H9 (cell line): ENCODE measurements at regions not wholly inside any gene's neighbourhood (a gene's known extent, or its start where the extent isn't known, plus 50 kb on each side); places are given as distances from the start of the nearest gene placed in this dataset.
"Not testable (repeated sequence)": the region's sequence is repeated elsewhere in the genome, so short reads cannot be mapped to it uniquely, and the experiment has no call there.

Experiments
- DNase-seq: peaks from one replicate; pipeline ENCODE4 v3.0.0-alpha.2; 2017
- H2AFZ ChIP-seq: one replicate; pipeline ENCODE4 v1.6.1; 2013; ENCODE audit warnings: mild to moderate bottlenecking, low read length, control low read depth, moderate library complexity
- H2AK5ac ChIP-seq: 2 replicates; pipeline ENCODE4 v1.6.1; 2013; ENCODE audit warnings: low read length, control low read depth, mixed read lengths; ENCODE audit not compliant: insufficient read length
- H2BK120ac ChIP-seq: one replicate; pipeline ENCODE4 v1.6.1; 2013; ENCODE audit warnings: low read depth, mild to moderate bottlenecking, low read length, control low read depth, inconsistent platforms; ENCODE audit not compliant: poor library complexity, severe bottlenecking
- H2BK12ac ChIP-seq: 2 replicates; pipeline ENCODE4 v1.6.1; 2013; ENCODE audit warnings: low read length, control low read depth, mixed read lengths, low read depth; ENCODE audit not compliant: insufficient read length
- H2BK15ac ChIP-seq: 2 replicates; pipeline ENCODE4 v1.6.1; 2013; ENCODE audit warnings: low read depth, low read length, control low read depth
- H2BK20ac ChIP-seq: one replicate; pipeline ENCODE4 v1.6.1; 2013; ENCODE audit warnings: low read depth, mild to moderate bottlenecking, low read length, control low read depth, inconsistent platforms; ENCODE audit not compliant: poor library complexity, severe bottlenecking
- H2BK5ac ChIP-seq: 2 replicates; pipeline ENCODE4 v1.6.1; 2013; ENCODE audit warnings: low read length, control low read depth, mixed read lengths; ENCODE audit not compliant: insufficient read length
- H3K14ac ChIP-seq: 2 replicates; pipeline ENCODE4 v1.6.1; 2013; ENCODE audit warnings: low read length, control low read depth; ENCODE audit not compliant: insufficient read depth
- H3K18ac ChIP-seq: 2 replicates; pipeline ENCODE4 v1.6.1; 2013; ENCODE audit warnings: low read depth, mild to moderate bottlenecking, mixed read lengths, low read length, control low read depth; ENCODE audit not compliant: insufficient read length
- H3K23ac ChIP-seq: 2 replicates; pipeline ENCODE4 v1.6.1; 2013; ENCODE audit warnings: low read length, control low read depth, mixed read lengths, low read depth; ENCODE audit not compliant: insufficient read length
- H3K23me2 ChIP-seq: 2 replicates; pipeline ENCODE4 v1.6.1; 2013; ENCODE audit warnings: low read depth, mild to moderate bottlenecking, mixed read lengths, low read length, control low read depth; ENCODE audit not compliant: insufficient read length, poor library complexity, severe bottlenecking
- H3K27ac ChIP-seq: 2 replicates; pipeline ENCODE4 v1.5.1; 2013; ENCODE audit warnings: low read length, control low read depth, mixed read lengths, low read depth; ENCODE audit not compliant: insufficient read length
- H3K27me3 ChIP-seq: 2 replicates; pipeline ENCODE4 v1.6.1; 2013; ENCODE audit warnings: low read length, control low read depth, inconsistent platforms; ENCODE audit not compliant: insufficient read depth
- H3K4ac ChIP-seq: 2 replicates; pipeline ENCODE4 v1.6.1; 2013; ENCODE audit warnings: low read depth, mild to moderate bottlenecking, control low read depth, inconsistent platforms, low read length, moderate library complexity
- H3K4me1 ChIP-seq: 2 replicates; pipeline ENCODE4 v1.6.1; 2013; ENCODE audit warnings: low read length, control low read depth, inconsistent platforms; ENCODE audit not compliant: insufficient read depth
- H3K4me2 ChIP-seq: 2 replicates; pipeline ENCODE4 v1.6.1; 2013; ENCODE audit warnings: low read length, control low read depth, mixed read lengths; ENCODE audit not compliant: insufficient read length, insufficient read depth
- H3K56ac ChIP-seq: 2 replicates; pipeline ENCODE4 v1.6.1; 2013; ENCODE audit warnings: low read depth, mild to moderate bottlenecking, mixed read lengths, low read length, control low read depth; ENCODE audit not compliant: insufficient read length
- H3K79me1 ChIP-seq: 2 replicates; pipeline ENCODE4 v1.6.1; 2013; ENCODE audit warnings: low read depth, mild to moderate bottlenecking, moderate library complexity, low read length, control low read depth, inconsistent platforms; ENCODE audit not compliant: insufficient read depth, poor library complexity, severe bottlenecking
- H3K79me2 ChIP-seq: 2 replicates; pipeline ENCODE4 v1.6.1; 2013; ENCODE audit warnings: low read length, control low read depth, inconsistent platforms; ENCODE audit not compliant: insufficient read depth
- H3K9ac ChIP-seq: 2 replicates; pipeline ENCODE4 v1.6.1; 2013; ENCODE audit warnings: low read length, control low read depth, mixed read lengths; ENCODE audit not compliant: insufficient read length; ENCODE audit errors: extremely low read depth
- H3K9me3 ChIP-seq: one replicate; pipeline ENCODE4 v1.6.1; 2013; ENCODE audit warnings: low read depth, low read length, inconsistent platforms; ENCODE audit not compliant: control insufficient read depth
- H3T11ph ChIP-seq: one replicate; pipeline ENCODE4 v1.6.1; 2013; ENCODE audit warnings: mild to moderate bottlenecking, low read length, control low read depth, inconsistent platforms
- H4K20me1 ChIP-seq: one replicate; pipeline ENCODE4 v1.6.1; 2013; ENCODE audit not compliant: control insufficient read depth, insufficient read length, insufficient read depth
- H4K5ac ChIP-seq: 2 replicates; pipeline ENCODE4 v1.6.1; 2013; ENCODE audit warnings: low read depth, mild to moderate bottlenecking, mixed read lengths, low read length, control low read depth; ENCODE audit not compliant: insufficient read length
- H4K8ac ChIP-seq: replicated peaks from 2 replicates; pipeline ENCODE4 v1.6.1; 2013; ENCODE audit warnings: low read length, control low read depth, mixed read lengths, low read depth; ENCODE audit not compliant: insufficient read length
- H4K91ac ChIP-seq: 2 replicates; pipeline ENCODE4 v1.6.1; 2013; ENCODE audit warnings: low read depth, mild to moderate bottlenecking, moderate library complexity, mixed read lengths, low read length, control low read depth; ENCODE audit not compliant: insufficient read length
- H3K27ac Mint-ChIP-seq, 3 experiments: 2 replicates in 2 of 3; 3 replicates in 1 of 3; pipeline ENCODE4 v1.8.0; 2020 to 2021; ENCODE audit warnings: mixed read lengths in 3 of 3, mild to moderate bottlenecking in 1 of 3, moderate library complexity in 1 of 3
- H3K27me3 Mint-ChIP-seq: 2 replicates; pipeline ENCODE4 v1.8.0; 2021; ENCODE audit warnings: low read depth, mild to moderate bottlenecking, moderate library complexity, mixed read lengths
- H3K36me3 Mint-ChIP-seq, 3 experiments: 2 replicates in 2 of 3; 3 replicates in 1 of 3; pipeline ENCODE4 v1.8.0; 2020 to 2021; ENCODE audit warnings: low read depth in 3 of 3, mixed read lengths in 3 of 3; ENCODE audit not compliant: insufficient read depth in 1 of 3
- H3K4me1 Mint-ChIP-seq, 2 experiments: 2 replicates each; pipeline ENCODE4 v1.8.0; 2020; ENCODE audit warnings: mixed read lengths in 2 of 2
- H3K4me3 Mint-ChIP-seq, 2 experiments: 2 replicates in 1 of 2; 3 replicates in 1 of 2; pipeline ENCODE4 v1.8.0; 2020 to 2021; ENCODE audit warnings: mild to moderate bottlenecking in 2 of 2, mixed read lengths in 2 of 2, moderate library complexity in 1 of 2
- H3K9me3 Mint-ChIP-seq, 2 experiments: 2 replicates in 1 of 2; 3 replicates in 1 of 2; pipeline ENCODE4 v1.8.0; 2020; ENCODE audit warnings: mild to moderate bottlenecking in 2 of 2, mixed read lengths in 2 of 2, moderate library complexity in 1 of 2
- WGBS: extraction: QIAGEN DNeasy Blood & Tissue Kit; methylation state at CpG from one replicate; pipeline ENCODE4 v1.1.7; 2013; ENCODE audit warnings: missing lambda C conversion rate, low lambda C conversion rate, mixed read lengths; ENCODE audit not compliant: insufficient read length; ENCODE audit errors: extremely low coverage; 5-methylcytosine and 5-hydroxymethylcytosine counted together

GRCh38 chrY:26670360-26670871 lies 1048.5 kb downstream of the CDY1 start:
- H3K4me3 Mint-ChIP-seq, H3K4me1 ChIP-seq, H3K14ac ChIP-seq, H2BK20ac ChIP-seq, H3K23ac ChIP-seq, H3K4me1 Mint-ChIP-seq, H4K20me1 ChIP-seq, DNase-seq, H3K79me2 ChIP-seq, H2BK12ac ChIP-seq, H4K8ac ChIP-seq, H3T11ph ChIP-seq, H3K27ac Mint-ChIP-seq, H3K4me2 ChIP-seq, H2AK5ac ChIP-seq, H4K91ac ChIP-seq, H3K9me3 ChIP-seq, H3K36me3 Mint-ChIP-seq, H3K4ac ChIP-seq, H2BK5ac ChIP-seq, H3K27ac ChIP-seq, H3K27me3 ChIP-seq, H2AFZ ChIP-seq, H3K79me1 ChIP-seq, H2BK120ac ChIP-seq, H3K27me3 Mint-ChIP-seq, H3K56ac ChIP-seq, H3K18ac ChIP-seq, H4K5ac ChIP-seq, H2BK15ac ChIP-seq, H3K23me2 ChIP-seq, H3K9ac ChIP-seq: not testable (repeated sequence)
- H3K9me3 Mint-ChIP-seq: peaks cover 0 to 11% of the 10 kb centered on the region in 2 experiments; a peak in 2 of 5 replicates
- WGBS: no CpG with 5 or more reads among the region's 13 CpGs

- not testable (repeated sequence) for H3K27me3 ChIP-seq, DNase-seq, H3K9me3 ChIP-seq, H3K14ac ChIP-seq, H2AK5ac ChIP-seq, H3K4me1 ChIP-seq, H3K27ac ChIP-seq, H3K18ac ChIP-seq, H4K5ac ChIP-seq, H3K79me2 ChIP-seq, H4K20me1 ChIP-seq, H3K9ac ChIP-seq, H3K79me1 ChIP-seq, H2BK120ac ChIP-seq, H3K23me2 ChIP-seq, H2BK20ac ChIP-seq, H4K91ac ChIP-seq, H2BK15ac ChIP-seq, H3K23ac ChIP-seq, H3K4me1 Mint-ChIP-seq, H3K27me3 Mint-ChIP-seq, H2BK5ac ChIP-seq, H4K8ac ChIP-seq, H3K4me3 Mint-ChIP-seq, H3K4ac ChIP-seq, H3K4me2 ChIP-seq, H3K36me3 Mint-ChIP-seq, H2AFZ ChIP-seq, H3K27ac Mint-ChIP-seq, H3K56ac ChIP-seq, H3T11ph ChIP-seq, H2BK12ac ChIP-seq
- 100% methylated on average over 1 of the region's 20 CpGs for WGBS
- peaks cover 0 to 11% of the 10 kb centered on the region in 2 experiments; a peak in 2 of 5 replicates for H3K9me3 Mint-ChIP-seq
Measured at GRCh38 chrY:26670881-26671879, 1049.3 kb downstream of the CDY1 start.
